Mesendoderm (in vitro differentiated cells): ENCODE measurements at regions not wholly inside any gene's neighbourhood (a gene's known extent, or its start where the extent isn't known, plus 50 kb on each side); places are given as distances from the start of the nearest gene placed in this dataset.

ENCODE experiments used
- DNase-seq: peaks from one replicate; pipeline ENCODE4 v3.0.0; 2013
- H2AK5ac ChIP-seq: 2 replicates; pipeline ENCODE4 v1.6.1; 2013; ENCODE audit warnings: low read length, inconsistent platforms
- H2BK120ac ChIP-seq: 2 replicates; pipeline ENCODE4 v1.6.1; 2013; ENCODE audit warnings: low read depth, mild to moderate bottlenecking, low read length, moderate library complexity, mixed read lengths
- H2BK15ac ChIP-seq: replicated peaks from 2 replicates; pipeline ENCODE4 v1.6.1; 2013; ENCODE audit warnings: low read depth, mild to moderate bottlenecking, moderate library complexity
- H2BK5ac ChIP-seq: 2 replicates; pipeline ENCODE4 v1.6.1; 2013; ENCODE audit warnings: low read length, inconsistent platforms
- H3K18ac ChIP-seq: 2 replicates; pipeline ENCODE4 v1.6.1; 2013; ENCODE audit warnings: mild to moderate bottlenecking, low read length, mixed read lengths
- H3K23ac ChIP-seq: one replicate; pipeline ENCODE4 v1.6.1; 2013; ENCODE audit warnings: low read length
- H3K27ac ChIP-seq: 2 replicates; pipeline ENCODE4 v1.5.1; 2013; ENCODE audit warnings: low read depth, mild to moderate bottlenecking, inconsistent platforms, low read length, moderate library complexity
- H3K27me3 ChIP-seq: 2 replicates; pipeline ENCODE4 v1.6.1; 2013; ENCODE audit warnings: low read length, control low read depth, mild to moderate bottlenecking, inconsistent platforms; ENCODE audit not compliant: insufficient read depth, poor library complexity
- H3K36me3 ChIP-seq: 2 replicates; pipeline ENCODE4 v1.6.1; 2013; ENCODE audit warnings: low read length, inconsistent platforms; ENCODE audit not compliant: control insufficient read depth, insufficient read depth
- H3K4ac ChIP-seq: one replicate; pipeline ENCODE4 v1.6.1; 2013; ENCODE audit warnings: low read depth, mild to moderate bottlenecking, low read length, moderate library complexity
- H3K4me1 ChIP-seq: 2 replicates; pipeline ENCODE4 v1.6.1; 2013; ENCODE audit warnings: low read depth, low read length, inconsistent platforms; ENCODE audit not compliant: control insufficient read depth
- H3K4me2 ChIP-seq: 2 replicates; pipeline ENCODE4 v1.6.1; 2013; ENCODE audit warnings: low read length
- H3K4me3 ChIP-seq: 2 replicates; pipeline ENCODE4 v1.5.1; 2013; ENCODE audit warnings: mild to moderate bottlenecking, low read length
- H3K56ac ChIP-seq: one replicate; pipeline ENCODE4 v1.6.1; 2013; ENCODE audit warnings: low read length
- H3K79me1 ChIP-seq: 2 replicates; pipeline ENCODE4 v1.6.1; 2013; ENCODE audit warnings: low read length, inconsistent platforms
- H3K79me2 ChIP-seq: 2 replicates; pipeline ENCODE4 v1.6.1; 2013; ENCODE audit warnings: mild to moderate bottlenecking, low read length; ENCODE audit not compliant: control insufficient read depth, insufficient read depth
- H3K9ac ChIP-seq: 2 replicates; pipeline ENCODE4 v1.6.1; 2013; ENCODE audit warnings: low read length, inconsistent platforms
- H4K5ac ChIP-seq: one replicate; pipeline ENCODE4 v1.6.1; 2013; ENCODE audit warnings: low read length
- H4K8ac ChIP-seq: one replicate; pipeline ENCODE4 v1.6.1; 2013; ENCODE audit warnings: low read depth, mild to moderate bottlenecking, control low read depth, low read length, moderate library complexity
- WGBS: extraction: QIAGEN DNeasy Blood & Tissue Kit; methylation state at CpG from one replicate; pipeline ENCODE4 v1.1.7; 2013; ENCODE audit warnings: low lambda C conversion rate, missing lambda C conversion rate; ENCODE audit not compliant: insufficient coverage; ENCODE audit errors: extremely low coverage; 5-methylcytosine and 5-hydroxymethylcytosine counted together

DNA sequence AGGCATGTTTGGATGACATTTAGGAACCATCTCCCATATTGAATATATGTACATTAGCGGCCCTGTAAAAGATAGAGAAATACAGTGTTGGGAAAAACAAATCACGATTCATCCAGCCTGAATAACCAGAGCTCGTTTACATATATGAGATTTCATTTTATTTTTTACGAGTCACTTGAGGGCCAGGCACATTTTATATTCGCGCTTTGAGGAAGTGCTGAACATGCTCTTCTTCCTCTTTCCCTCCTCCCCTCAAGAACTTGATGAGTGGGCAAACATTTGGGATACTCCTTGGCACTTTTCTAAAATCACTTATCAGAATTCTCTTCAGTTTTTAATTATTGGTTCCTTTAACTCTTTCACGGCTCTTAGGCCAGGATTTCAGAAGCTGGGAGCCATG is 268.0 kb upstream of the TANK start:
- Histone ChIP-seq H3K27ac (no peak overlapping the region), H3K27me3 (no peaks in the 10 kb centered on the region), H4K8ac (no peak overlapping the region), H3K79me2 (no peaks in the 10 kb centered on the region), H2BK5ac (no peak overlapping the region), H3K4me2 (no peak overlapping the region), H3K79me1 (no peaks in the 10 kb centered on the region), H3K36me3 (no peaks in the 10 kb centered on the region), H3K4ac (no peak overlapping the region), H2AK5ac (no peak overlapping the region), H2BK120ac (no peak overlapping the region), H3K9ac (no peak overlapping the region), H3K4me1 (no peaks in the 10 kb centered on the region), H3K18ac (no peak overlapping the region), H3K4me3 (no peak overlapping the region), H4K5ac (no peak overlapping the region), H3K56ac (no peak overlapping the region), H3K23ac (no peak overlapping the region), H2BK15ac (no peak overlapping the region)
- WGBS, result no CpG with 5 or more reads among the region's 7 CpGs
- no peak for DNase-seq

DNA sequence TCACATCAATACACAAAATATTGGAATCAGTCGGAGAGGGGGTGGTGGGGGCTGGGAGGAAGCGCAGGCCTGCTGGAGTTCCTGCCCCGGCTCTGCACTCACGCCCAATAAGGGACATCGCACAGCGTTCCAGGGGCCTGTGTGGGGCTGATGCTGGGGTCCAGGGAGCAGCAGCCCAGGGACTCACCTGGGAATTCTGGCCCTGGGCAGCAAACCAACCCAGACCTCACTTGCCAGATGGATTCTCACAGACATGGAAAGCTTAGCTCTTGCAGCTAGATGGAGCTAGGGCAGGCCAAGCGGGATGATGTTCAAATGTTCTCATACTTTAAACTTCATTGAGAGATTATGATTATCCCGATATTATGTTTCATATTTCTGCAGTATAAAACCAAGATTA is 266.6 kb upstream of the TANK start:
- H3K56ac ChIP-seq, result no peak overlapping the region
- no peak overlapping the region for H3K4me2 ChIP-seq
- no CpG with 5 or more reads among the region's 8 CpGs for WGBS
- no peaks in the 10 kb centered on the region for H3K79me2 ChIP-seq
- no peak overlapping the region for H3K9ac ChIP-seq
- no peak overlapping the region for H3K4me3 ChIP-seq
- no peak for DNase-seq
- no peak overlapping the region for H3K4ac ChIP-seq
- H2BK120ac ChIP-seq, result no peak overlapping the region
- H2BK15ac ChIP-seq, result no peak overlapping the region
- no peaks in the 10 kb centered on the region for H3K27me3 ChIP-seq
- H3K36me3 ChIP-seq, result no peaks in the 10 kb centered on the region
- H4K8ac ChIP-seq, result no peak overlapping the region
- no peak overlapping the region for H2AK5ac ChIP-seq
- H2BK5ac ChIP-seq, result no peak overlapping the region
- H3K4me1 ChIP-seq, result no peaks in the 10 kb centered on the region
- no peak overlapping the region for H3K23ac ChIP-seq
- no peak overlapping the region for H4K5ac ChIP-seq
- no peak overlapping the region for H3K27ac ChIP-seq
- no peaks in the 10 kb centered on the region for H3K79me1 ChIP-seq
- no peak overlapping the region for H3K18ac ChIP-seq

GRCh38 chr2:160898581-160899307 is 261.5 kb upstream of the TANK start:
- Histone ChIP-seq H3K56ac (no peak overlapping the region), H3K27ac (no peak overlapping the region), H3K79me2 (no peaks in the 10 kb centered on the region), H3K27me3 (no peaks in the 10 kb centered on the region), H3K4me1 (no peaks in the 10 kb centered on the region), H4K8ac (no peak overlapping the region), H2AK5ac (no peak overlapping the region), H3K18ac (no peak overlapping the region), H2BK15ac (no peak overlapping the region), H2BK5ac (no peak overlapping the region), H2BK120ac (no peak overlapping the region), H3K36me3 (no peaks in the 10 kb centered on the region), H3K79me1 (no peaks in the 10 kb centered on the region), H4K5ac (no peak overlapping the region), H3K4me2 (no peak overlapping the region), H3K9ac (no peak overlapping the region), H3K23ac (no peak overlapping the region), H3K4me3 (no peak overlapping the region), H3K4ac (no peak overlapping the region)
- WGBS, result no CpG with 5 or more reads among the region's 6 CpGs
- DNase-seq, result peak; percentile 13

DNA sequence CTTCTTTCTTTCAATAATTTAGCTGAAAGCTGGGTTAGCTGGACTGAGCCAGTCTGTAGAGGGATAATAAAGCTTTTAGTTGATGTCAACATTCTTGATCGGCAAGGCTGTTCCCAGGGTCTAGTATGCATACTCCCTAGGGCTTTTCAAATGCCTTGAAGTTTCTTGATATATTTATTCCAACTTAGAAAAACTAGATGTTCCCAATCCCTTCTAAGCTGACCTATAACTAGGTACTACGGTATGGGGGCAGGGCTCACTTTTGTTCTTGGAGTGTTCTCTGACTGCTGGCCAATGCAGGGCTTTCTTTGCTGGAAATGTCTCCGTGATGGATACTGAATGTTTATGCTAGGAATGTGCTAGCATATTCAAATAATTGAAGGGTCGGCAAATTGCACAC is 258.6 kb upstream of the TANK start:
- Histone ChIP-seq H3K79me1 (no peaks in the 10 kb centered on the region), H3K18ac (no peak overlapping the region), H2AK5ac (no peak overlapping the region), H3K4me2 (no peak overlapping the region), H4K8ac (no peak overlapping the region), H3K27ac (no peak overlapping the region), H3K4me1 (no peaks in the 10 kb centered on the region), H3K4ac (no peak overlapping the region), H3K27me3 (no peaks in the 10 kb centered on the region), H3K4me3 (no peak overlapping the region), H2BK120ac (no peak overlapping the region), H3K79me2 (no peaks in the 10 kb centered on the region), H3K36me3 (no peaks in the 10 kb centered on the region), H3K56ac (no peak overlapping the region), H4K5ac (no peak overlapping the region), H3K23ac (no peak overlapping the region), H3K9ac (no peak overlapping the region), H2BK15ac (no peak overlapping the region), H2BK5ac (no peak overlapping the region)
- no CpG with 5 or more reads among the region's 4 CpGs for WGBS
- no peak for DNase-seq

GRCh38 chr2:160905862-160906261 is 254.4 kb upstream of the TANK start:
- H3K27ac ChIP-seq, result no peak overlapping the region
- no peak overlapping the region for H4K8ac ChIP-seq
- H3K56ac ChIP-seq, result no peak overlapping the region
- no peak overlapping the region for H2BK15ac ChIP-seq
- no peak overlapping the region for H3K4ac ChIP-seq
- H3K79me1 ChIP-seq, result no peaks in the 10 kb centered on the region
- no peaks in the 10 kb centered on the region for H3K27me3 ChIP-seq
- no CpG with 5 or more reads among the region's 2 CpGs for WGBS
- no peak overlapping the region for H3K4me2 ChIP-seq
- no peak overlapping the region for H2BK5ac ChIP-seq
- no peak overlapping the region for H2BK120ac ChIP-seq
- H3K4me3 ChIP-seq, result no peak overlapping the region
- H3K18ac ChIP-seq, result no peak overlapping the region
- no peaks in the 10 kb centered on the region for H3K36me3 ChIP-seq
- no peaks in the 10 kb centered on the region for H3K4me1 ChIP-seq
- H3K79me2 ChIP-seq, result no peaks in the 10 kb centered on the region
- no peak overlapping the region for H4K5ac ChIP-seq
- no peak overlapping the region for H2AK5ac ChIP-seq
- no peak overlapping the region for H3K9ac ChIP-seq
- no peak overlapping the region for H3K23ac ChIP-seq
- DNase-seq, result no peak

DNA sequence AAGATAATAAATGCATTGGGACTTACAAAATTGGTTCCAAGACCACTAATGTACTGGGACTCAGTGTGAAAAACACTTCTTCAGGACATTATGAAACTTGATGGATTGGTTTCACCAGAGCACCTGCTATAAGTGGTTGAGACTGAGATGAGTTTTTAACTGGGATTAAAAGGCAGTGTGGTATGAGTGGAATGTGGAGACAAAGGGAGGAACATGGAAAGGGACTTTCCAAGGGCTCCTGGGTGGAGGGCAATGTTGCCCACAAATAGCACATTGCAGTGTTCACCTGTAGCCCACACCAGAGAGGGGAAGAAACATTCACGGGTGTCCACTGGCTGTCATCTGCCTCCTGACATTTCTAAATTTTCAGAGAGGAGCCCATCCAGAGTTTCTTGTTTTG is 253.3 kb upstream of the TANK start:
- H3K4me2 ChIP-seq, result no peak overlapping the region
- no peaks in the 10 kb centered on the region for H3K27me3 ChIP-seq
- no peaks in the 10 kb centered on the region for H3K4me1 ChIP-seq
- no peak overlapping the region for H2BK5ac ChIP-seq
- H3K9ac ChIP-seq, result no peak overlapping the region
- H4K5ac ChIP-seq, result no peak overlapping the region
- no peaks in the 10 kb centered on the region for H3K79me2 ChIP-seq
- H3K4me3 ChIP-seq, result no peak overlapping the region
- H3K36me3 ChIP-seq, result no peaks in the 10 kb centered on the region
- no CpG with 5 or more reads among the region's 1 CpG for WGBS
- no peak overlapping the region for H4K8ac ChIP-seq
- H2AK5ac ChIP-seq, result no peak overlapping the region
- H3K79me1 ChIP-seq, result no peaks in the 10 kb centered on the region
- no peak overlapping the region for H2BK15ac ChIP-seq
- no peak overlapping the region for H3K4ac ChIP-seq
- no peak overlapping the region for H3K18ac ChIP-seq
- no peak overlapping the region for H3K56ac ChIP-seq
- H3K23ac ChIP-seq, result no peak overlapping the region
- DNase-seq, result peak; percentile 28
- no peak overlapping the region for H2BK120ac ChIP-seq
- no peak overlapping the region for H3K27ac ChIP-seq
